ENCODE measurements at regions not wholly inside any gene's neighbourhood (a gene's known extent, or its start where the extent isn't known, plus 50 kb on each side); places are given as distances from the start of the nearest gene placed in this dataset.

GRCh38 chrX:3529466-3530010, 183.1 kb upstream of the MXRA5 start:
- in situ Hi-C loops (cut with HindIII; ENCODE audit: low pct_unique_long_range_greater_than_20kb, low sequenced_read_pairs): no loop called here
- no peak for TF ChIP-seq SIN3A (IDR thresholded peaks at IDR 0.05; ENCODE audit: borderline replicate concordance, insufficient read depth, low read depth, low read length)
- no peak for TF ChIP-seq TCF7L2 (IDR thresholded peaks at IDR 0.05; ENCODE audit: low read depth, low read length)
- TF ChIP-seq REST (IDR thresholded peaks at IDR 0.05; ENCODE audit: insufficient read depth in 1 of 2, low read depth in 2 of 2, low read length in 1 of 2): no peak
- TF ChIP-seq CTCF (IDR thresholded peaks at IDR 0.05): no peak
- no peak for TF ChIP-seq POLR2AphosphoS5 (IDR thresholded peaks at IDR 0.05; ENCODE audit: low read depth, low read length)
- H3K36me3 ChIP-seq (ENCODE audit: control insufficient read depth, insufficient read depth, low read length): no peaks in the 10 kb centered on the region; the same call in 1 of the 2 replicates
- POLR2A ChIA-PET: no interaction called here
- no peaks in the 10 kb centered on the region for H3K27me3 ChIP-seq (ENCODE audit: control insufficient read depth, insufficient read depth, low read length)
- intact Hi-C loops (cut with micrococcal nuclease; ENCODE audit: unreplicated experiment): no loop called here
- H3K27ac ChIP-seq (ENCODE audit: low read length): no peak overlapping the region
- no peaks in the 10 kb centered on the region for H3K9me3 ChIP-seq (ENCODE audit: control insufficient read depth, insufficient read depth, low read depth, low read length)
- no peak overlapping the region for H3K4me3 ChIP-seq (ENCODE audit: low read depth in 2 of 2, low read length in 2 of 2)
- H3K4me1 ChIP-seq (ENCODE audit: control insufficient read depth, insufficient read depth, low read length): no peaks in the 10 kb centered on the region
- CTCF ChIA-PET: no interaction called here
- no TSS peak for BruUV-seq (replicated peaks)
- DNase-seq (ENCODE audit: low read depth, low spot score) (no peak), ATAC-seq (no peak)

GRCh38 chrX:3527811-3528210, 181.4 kb upstream of the MXRA5 start:
- TF ChIP-seq SIN3A (IDR thresholded peaks at IDR 0.05; ENCODE audit: borderline replicate concordance, insufficient read depth, low read depth, low read length) (no peak), TCF7L2 (IDR thresholded peaks at IDR 0.05; ENCODE audit: low read depth, low read length) (no peak), REST (IDR thresholded peaks at IDR 0.05; ENCODE audit: insufficient read depth in 1 of 2, low read depth in 2 of 2, low read length in 1 of 2) (no peak), POLR2AphosphoS5 (IDR thresholded peaks at IDR 0.05; ENCODE audit: low read depth, low read length) (no peak), CTCF (IDR thresholded peaks at IDR 0.05) (no peak)
- intact Hi-C loops (cut with micrococcal nuclease; ENCODE audit: unreplicated experiment): no loop called here
- no peak overlapping the region for H3K27ac ChIP-seq (ENCODE audit: low read length)
- H3K9me3 ChIP-seq (ENCODE audit: control insufficient read depth, insufficient read depth, low read depth, low read length): no peaks in the 10 kb centered on the region
- in situ Hi-C loops (cut with HindIII; ENCODE audit: low pct_unique_long_range_greater_than_20kb, low sequenced_read_pairs): no loop called here
- ATAC-seq (no peak), DNase-seq (ENCODE audit: low read depth, low spot score) (no peak)
- H3K36me3 ChIP-seq (ENCODE audit: control insufficient read depth, insufficient read depth, low read length): no peaks in the 10 kb centered on the region
- CTCF ChIA-PET: no interaction called here
- no peak overlapping the region for H3K4me3 ChIP-seq (ENCODE audit: low read depth in 2 of 2, low read length in 2 of 2)
- BruUV-seq (replicated peaks): no TSS peak
- POLR2A ChIA-PET: interaction anchor here (0.7 kb wide), 1 partner anchor 139 kb away, joined by 4 read pairs; no protein-coding TSS in a partner anchor
- no peaks in the 10 kb centered on the region for H3K4me1 ChIP-seq (ENCODE audit: control insufficient read depth, insufficient read depth, low read length)
- no peaks in the 10 kb centered on the region for H3K27me3 ChIP-seq (ENCODE audit: control insufficient read depth, insufficient read depth, low read length)

Measured in Panc1 (cell line).